CD4-positive, alpha-beta T cell treated with Interleukin-12 subunit alpha and Interleukin-12 subunit beta, for 1 hour (primary cell): ENCODE measurements at regions not wholly inside any gene's neighbourhood (a gene's known extent, or its start where the extent isn't known, plus 50 kb on each side); places are given as distances from the start of the nearest gene placed in this dataset.
"Not testable (repeated sequence)": the region's sequence is repeated elsewhere in the genome, so short reads cannot be mapped to it uniquely, and the experiment has no call there.

Source experiments
- DNase-seq: peaks from one replicate; pipeline ENCODE4 v3.0.0-alpha.2; 2020

DNA sequence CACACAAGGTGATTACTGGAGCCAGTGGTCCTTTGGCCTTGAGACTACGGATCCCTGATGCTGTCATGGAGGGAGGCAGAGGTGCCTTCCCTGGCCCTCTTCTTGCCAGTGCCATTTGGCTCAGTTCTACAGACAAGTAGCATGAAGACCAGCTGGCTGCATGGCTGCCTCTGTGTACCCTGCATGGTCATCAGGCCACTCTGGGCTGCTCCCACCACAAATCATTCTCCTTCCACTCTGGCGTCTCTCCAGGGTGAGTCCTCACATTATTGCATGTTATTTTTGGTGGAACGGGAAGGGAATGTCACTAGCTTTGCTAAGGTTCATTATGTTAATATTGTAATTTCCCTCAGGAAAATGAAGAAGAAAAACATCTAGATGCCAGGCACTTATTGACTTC is 229.8 kb downstream of the VAPA start:
- DNase-seq = no peak

DNA sequence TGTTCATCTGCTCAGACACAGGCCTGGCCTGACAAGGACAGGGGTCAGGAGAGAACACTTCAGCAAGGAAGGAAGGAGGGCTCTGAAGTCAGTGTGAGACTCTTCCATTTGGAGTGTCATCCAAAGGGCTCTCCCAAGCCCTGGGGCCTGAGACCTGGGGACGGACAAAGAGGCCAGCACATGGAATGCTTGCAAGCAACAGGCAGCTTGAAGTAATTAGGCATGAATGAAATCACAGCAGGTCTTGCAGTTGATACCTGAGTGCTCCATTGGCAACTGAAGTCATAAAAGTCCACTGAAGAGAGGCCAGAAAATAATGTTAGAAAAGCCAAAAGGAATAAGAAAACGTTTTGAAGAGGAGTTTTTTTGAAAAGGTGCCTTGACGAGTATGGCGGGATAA is 231.7 kb downstream of the VAPA start:
- no peak for DNase-seq

DNA sequence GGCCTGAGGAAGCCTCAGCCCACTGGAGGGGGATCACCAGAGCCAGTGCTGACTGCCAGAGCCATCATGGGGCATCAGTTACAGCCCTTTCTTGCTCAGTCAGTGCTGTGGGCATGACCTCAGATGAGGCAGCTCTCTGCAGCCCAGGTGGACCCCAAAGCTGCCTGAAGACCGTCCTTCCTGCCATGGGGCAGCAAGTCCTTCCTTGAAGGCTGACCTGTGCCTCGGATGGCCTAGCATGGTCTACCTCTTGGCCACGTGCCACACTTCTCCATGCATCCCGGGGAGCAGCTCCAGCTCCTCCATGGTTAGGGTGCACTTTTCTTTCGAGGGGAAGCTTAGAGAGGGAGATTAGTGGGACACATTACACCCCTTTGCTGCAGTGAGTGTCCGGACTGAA is 233.4 kb downstream of the VAPA start:
- DNase-seq = no peak

DNA sequence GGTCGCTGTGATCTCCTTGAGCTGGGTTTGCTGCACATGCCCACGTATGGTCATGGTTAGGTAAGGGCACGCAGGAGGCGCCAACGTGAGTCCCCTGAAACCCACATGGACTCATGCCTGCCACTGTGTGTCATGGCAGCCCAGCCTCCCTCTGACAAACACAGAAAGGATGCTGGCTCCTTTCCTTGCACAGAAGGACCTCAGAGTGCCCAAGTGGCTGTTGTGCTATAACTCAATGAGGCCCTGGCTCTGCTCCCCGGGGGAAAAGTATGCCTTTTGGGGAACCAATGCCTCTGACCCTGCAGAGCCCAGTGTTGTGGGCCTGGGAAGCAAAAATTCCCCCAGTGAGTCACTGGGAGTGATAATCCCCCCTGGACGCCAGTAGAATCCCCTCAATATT is 233.9 kb downstream of the VAPA start:
- DNase-seq = no peak

- no peak for DNase-seq
Measured at GRCh38 chr18:10148189-10148929, 234.5 kb downstream of the VAPA start.

GRCh38 chr18:10149768-10150556 is 236.1 kb downstream of the VAPA start:
- DNase-seq = no peak

GRCh38 chr18:10150576-10150975 is 236.8 kb downstream of the VAPA start:
- DNase-seq = not testable (repeated sequence)

GRCh38 chr18:10152475-10152874 is 238.7 kb downstream of the VAPA start:
- no peak for DNase-seq

DNA sequence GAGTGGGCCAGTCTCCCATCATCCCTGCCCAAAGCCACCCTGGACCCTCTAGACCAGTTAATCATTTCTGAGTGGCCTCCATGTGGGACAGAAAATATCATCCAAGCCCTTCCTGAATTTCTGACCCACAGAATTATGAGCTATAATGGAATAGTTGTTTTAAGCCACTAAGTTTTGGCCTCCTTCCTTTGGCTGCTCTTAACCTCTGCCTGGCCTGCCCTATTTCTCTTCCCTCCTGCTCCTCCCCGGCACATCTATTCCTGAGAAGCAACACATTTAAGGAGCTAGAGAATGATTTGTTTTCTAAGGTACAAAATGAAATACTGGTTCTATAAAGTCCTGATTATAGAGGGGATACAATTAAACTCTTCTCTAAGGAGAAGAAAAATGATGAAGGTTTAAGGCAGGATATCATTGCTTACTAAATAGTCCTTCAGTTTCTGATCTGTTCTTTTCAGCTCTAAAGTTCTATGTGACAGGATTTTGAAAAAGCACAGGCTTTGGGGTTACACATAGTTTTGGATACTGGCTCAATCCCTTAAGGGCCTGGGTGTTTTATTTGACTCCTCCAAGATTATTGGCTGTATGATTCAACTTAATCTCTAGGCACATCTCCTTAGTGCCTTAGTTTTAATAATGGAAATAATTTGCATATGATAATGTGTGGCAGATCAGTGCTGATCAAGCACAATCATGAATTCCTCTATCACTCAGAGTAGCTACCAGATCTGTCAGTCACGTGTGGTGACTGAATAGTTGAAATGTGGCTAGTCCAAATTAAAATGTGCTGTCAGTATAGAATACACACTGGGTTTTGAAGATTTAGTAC is 240.3 kb downstream of the VAPA start:
- DNase-seq = no peak

- no peak for DNase-seq
Measured at GRCh38 chr18:10157706-10158105, 243.9 kb downstream of the VAPA start.

- no peak for DNase-seq
Measured at GRCh38 chr18:10160251-10160650, 246.4 kb downstream of the VAPA start.

DNA sequence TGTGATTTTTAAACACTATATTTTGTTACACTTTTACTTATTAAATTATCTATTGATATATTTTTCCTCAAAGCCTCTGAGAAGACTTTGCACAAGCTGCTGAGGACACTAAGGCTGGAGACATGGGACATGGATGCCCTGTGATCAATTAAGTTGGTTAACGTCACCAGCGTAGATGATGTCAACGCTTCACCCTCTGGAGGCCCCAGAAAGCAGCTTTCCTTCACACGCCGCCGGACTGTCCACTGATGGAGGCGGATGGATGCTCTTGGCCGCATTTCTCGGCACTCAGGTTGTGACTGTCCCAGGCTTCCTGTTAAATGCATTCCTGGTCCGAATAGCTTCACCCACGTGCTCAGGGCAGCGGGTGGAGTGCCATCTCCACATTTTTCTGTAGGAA is 247.5 kb downstream of the VAPA start:
- DNase-seq = no peak

GRCh38 chr18:10162340-10162739 is 248.5 kb downstream of the VAPA start:
- no peak for DNase-seq

- no peak for DNase-seq
Measured at GRCh38 chr18:10164271-10165071, 250.7 kb downstream of the VAPA start.

DNA sequence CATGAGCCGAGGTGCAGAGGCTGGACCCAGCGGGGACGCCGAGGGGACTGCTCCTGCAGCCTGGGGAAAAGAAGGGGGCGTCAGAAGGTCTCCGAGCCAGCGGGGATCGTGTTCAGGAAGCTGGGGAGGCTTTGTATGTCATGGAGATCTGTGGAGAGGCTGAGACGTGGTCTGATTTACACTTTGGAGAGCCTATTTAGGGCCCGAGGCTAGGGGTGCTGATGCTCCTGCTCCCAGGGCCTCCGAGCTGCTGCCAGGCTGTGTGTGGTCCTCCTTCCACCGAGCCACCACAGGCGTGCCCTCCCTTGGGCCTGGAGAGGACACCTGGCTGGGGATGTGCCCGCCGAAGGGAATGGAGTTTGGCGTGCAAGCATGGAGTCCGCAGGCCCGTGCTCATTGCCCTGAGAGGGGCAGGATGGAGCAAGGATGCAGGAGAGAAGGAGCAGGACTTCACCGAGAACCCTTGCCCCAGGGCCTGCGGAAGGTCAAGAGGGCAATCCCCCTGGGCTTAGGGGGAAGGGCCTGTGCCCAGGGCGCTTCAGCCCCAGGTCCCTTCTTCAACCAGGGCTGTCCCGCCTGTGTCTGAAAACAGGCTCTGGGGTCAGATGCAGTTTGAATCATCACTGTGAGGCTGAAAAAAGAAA is 252.5 kb downstream of the VAPA start:
- no peak for DNase-seq

DNA sequence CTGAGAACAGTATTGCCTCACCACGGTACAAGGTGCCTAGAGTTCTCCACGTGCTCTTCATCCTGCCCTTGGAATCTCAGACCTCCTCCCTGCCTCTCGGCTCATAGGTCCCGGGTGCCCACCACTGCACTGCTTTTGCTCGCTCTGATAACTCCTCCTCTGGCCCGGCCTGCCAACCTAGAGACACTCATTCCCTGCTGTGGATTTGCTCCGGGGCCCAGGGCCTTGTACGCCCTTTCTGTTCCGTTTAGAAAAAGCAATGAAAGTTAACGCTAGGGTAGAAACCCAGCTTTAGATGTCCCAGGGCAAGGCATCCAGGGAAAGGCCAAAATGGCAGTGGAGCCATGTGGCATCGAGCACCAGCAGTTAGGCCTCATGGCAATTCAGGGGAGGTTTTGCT is 253.9 kb downstream of the VAPA start:
- no peak for DNase-seq

GRCh38 chr18:10168477-10168876 is 254.7 kb downstream of the VAPA start:
- no peak for DNase-seq

DNA sequence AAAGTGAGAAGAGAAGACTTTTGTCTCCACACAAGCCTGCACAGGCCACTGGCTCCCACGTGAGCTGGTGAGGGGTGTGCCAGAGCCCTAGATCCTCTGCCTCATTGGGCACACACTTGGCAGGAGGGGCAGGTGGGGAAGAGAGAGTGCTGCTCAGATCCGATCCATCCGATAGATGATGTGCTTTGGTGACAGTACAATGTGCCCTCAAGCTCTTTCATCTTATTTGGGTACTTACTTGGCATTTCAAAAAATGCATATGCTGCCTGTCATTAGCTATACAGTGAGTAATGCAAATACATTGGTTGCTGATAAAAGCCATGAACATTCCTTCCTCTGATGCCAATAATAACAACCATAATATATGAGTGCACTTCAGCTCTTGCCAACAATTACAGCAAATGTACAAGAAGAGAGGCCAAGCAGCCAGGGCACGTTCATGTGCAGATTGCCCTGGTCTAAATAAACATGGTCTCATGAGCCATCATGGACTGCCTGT is 255.3 kb downstream of the VAPA start:
- no peak for DNase-seq

DNA sequence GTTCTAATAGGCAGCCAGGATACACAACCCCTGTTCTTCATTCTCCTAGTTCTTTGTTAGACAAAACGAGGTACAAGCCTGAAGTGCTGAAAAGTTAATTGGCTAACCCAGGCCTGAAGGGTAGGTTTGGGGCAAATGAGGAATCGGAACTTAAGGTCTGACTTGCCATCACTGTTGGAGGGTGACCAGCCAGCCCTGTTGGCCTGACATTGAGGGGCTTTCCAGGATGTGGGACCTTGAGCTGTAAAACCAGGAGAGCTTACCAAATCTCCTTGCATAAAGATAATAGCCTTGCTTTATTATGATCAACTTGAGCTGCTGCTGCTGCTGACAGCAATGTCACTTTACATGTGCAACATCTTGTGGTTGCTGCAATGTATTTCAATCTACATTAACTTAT is 256.0 kb downstream of the VAPA start:
- no peak for DNase-seq

DNA sequence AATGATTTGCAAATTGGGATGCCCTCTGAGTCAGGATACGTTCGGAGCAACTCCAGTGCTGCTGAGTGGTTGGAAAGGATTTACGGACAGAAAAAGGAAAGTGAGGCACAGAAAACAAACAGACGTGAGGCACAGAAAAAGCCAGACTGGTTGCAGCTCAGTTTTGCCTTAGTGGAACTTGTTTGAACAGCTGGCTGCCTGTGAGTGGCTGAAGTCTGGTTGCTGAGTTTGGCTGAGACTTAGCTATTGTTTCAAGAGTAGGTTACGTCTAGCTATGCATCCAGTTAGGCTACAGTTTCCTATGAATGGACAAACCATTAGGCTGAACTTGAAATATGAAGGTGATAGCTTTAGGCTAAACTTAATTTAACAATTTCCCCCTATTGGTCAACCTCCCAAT is 256.6 kb downstream of the VAPA start:
- DNase-seq = no peak

DNA sequence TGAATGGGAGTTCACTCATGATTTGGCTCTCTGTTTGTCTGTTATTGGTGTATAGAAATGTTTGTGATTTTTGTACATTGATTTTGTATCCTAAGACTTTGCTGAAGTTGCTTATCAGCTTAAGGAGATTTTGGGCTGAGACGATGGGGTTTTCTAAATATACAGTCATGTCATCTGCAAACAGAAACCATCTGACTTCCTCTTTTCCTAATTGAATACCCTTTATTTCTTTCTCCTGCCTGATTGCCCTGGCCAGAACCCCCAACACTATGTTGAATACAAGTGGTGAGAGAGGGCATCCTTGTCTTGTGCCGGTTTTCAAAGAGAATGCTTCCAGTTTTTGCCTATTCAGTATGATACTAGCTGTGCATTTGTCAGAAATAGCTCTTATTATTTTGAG is 261.5 kb downstream of the VAPA start:
- DNase-seq = not testable (repeated sequence)

GRCh38 chr18:10179326-10179725 is 265.5 kb downstream of the VAPA start:
- not testable (repeated sequence) for DNase-seq
